GM18499 (cell line): ENCODE measurements at regions not wholly inside any gene's neighbourhood (a gene's known extent, or its start where the extent isn't known, plus 50 kb on each side); places are given as distances from the start of the nearest gene placed in this dataset.
A peak's percentile ranks its signal among the peaks of the same experiment; 100 is the strongest.

Experiments used
- ATAC-seq: cut with Tn5 transposase; IDR thresholded peaks from one replicate; pipeline ENCODE4 v1.9.1; 2021; ENCODE audit warnings: moderate number of reproducible peaks; ENCODE audit not compliant: insufficient read depth, unreplicated experiment

DNA sequence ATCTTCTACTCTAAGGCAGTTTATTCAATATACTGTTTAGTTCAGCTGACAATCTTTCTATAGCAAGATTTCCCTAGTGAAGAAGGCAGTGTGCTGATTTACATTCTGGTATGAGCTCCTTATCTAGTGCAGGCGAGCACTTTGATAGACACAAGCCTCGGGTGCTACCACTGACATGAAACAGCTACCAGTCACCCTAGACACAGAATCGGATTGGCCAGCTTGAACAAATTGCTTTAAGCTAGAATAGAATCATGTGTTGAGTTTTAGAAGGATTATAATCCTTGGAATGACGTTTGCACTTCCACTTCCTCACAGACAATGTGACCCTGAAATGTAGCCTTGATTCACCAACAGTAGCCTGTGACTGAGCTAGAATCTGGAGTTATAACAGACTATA lies 394.0 kb downstream of the EPHA4 start:
- no peak for ATAC-seq

DNA sequence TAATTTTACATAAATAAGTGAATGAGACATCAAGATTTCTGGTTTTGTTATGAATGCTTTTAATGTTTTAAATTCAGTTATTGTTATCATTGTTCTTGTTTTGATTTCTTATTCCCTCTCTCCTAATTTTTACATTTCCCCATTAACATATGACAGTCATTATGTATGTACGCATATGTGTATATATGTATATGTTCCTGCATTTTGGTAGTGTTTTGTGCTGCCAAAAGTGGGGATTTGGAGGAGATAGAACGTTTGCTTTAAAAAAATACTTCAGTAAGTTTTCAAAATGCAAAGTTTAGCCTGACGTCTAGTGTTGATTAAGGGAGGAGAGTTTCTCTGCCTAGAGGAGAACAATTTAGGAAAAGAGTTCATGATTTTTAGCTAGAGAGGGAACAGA lies 385.2 kb downstream of the EPHA4 start:
- no peak for ATAC-seq

DNA sequence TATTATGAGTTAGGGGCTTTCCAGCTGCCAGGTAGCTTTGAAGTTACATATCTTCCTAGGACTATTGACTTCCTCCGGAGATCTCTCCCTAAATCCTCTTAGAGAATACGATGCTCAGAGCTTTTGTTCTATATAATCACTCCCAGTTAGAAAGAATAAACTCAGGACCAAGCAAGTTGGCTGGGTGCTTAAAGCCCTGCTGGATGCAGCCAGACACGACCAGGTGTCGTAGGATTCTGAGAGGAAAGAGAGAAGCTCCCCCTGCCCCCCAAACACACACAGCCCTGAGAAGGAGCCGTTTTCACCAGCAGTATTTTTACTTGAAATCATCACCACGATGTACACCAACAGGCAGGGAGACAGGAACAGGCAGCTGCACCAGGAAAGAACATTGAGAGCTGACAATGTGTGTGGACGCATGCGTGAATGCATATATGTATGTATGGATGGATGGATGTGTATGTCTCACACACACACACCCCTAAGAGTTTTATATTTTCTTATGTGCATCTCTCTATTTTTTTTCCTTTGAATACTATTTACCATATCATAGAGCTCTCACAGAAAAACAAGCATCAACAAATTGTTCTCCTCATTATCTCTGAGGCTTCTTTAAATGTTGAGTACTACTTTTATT lies 382.6 kb downstream of the EPHA4 start:
- no peak for ATAC-seq

DNA sequence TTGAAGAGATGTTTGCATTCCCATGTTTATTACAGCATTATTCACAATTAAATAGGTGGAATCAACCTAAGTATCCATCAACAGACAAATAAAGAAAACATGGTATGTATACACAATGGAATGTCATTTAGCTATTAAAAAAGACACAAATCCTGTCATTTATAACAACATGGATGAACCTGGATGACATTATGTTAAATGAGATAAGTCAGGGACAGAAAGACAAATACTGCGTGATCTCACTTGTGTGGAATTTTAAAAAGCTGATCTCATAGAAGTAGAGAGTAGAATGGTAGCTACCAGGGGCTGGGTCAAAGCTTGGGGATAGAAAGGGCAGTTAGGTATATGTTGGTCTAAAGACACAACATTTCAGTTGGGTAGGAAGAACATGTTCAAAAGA lies 376.3 kb downstream of the EPHA4 start:
- ATAC-seq, result no peak

DNA sequence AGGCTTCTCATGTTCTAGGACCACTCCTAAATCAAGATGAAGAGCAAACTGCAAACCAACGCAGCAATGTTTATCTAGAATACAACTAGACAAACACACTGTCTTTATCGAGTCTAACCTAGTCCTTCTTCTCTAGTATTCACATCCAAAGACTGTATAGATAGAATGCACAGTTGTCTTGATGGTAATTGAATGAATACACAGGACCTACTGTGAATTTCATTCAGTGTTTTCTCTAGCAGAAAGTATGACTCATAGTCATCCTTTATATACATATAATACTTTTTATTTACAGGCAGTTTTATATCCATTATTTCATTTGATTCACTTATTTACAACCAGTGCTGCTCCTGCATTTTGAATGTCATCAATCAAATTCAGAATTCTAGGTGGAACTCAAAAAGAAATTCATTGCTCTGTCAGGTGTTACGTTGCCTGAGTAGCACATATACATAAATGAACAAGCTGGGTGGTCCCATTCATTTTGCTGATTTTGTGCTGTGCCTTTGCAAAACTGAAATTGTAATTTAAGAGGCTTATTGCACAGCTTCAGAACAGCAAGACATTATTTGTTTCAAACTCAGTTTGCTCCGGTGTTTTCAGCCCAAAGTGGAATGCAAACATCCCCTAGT lies 374.8 kb downstream of the EPHA4 start:
- ATAC-seq, result no peak

DNA sequence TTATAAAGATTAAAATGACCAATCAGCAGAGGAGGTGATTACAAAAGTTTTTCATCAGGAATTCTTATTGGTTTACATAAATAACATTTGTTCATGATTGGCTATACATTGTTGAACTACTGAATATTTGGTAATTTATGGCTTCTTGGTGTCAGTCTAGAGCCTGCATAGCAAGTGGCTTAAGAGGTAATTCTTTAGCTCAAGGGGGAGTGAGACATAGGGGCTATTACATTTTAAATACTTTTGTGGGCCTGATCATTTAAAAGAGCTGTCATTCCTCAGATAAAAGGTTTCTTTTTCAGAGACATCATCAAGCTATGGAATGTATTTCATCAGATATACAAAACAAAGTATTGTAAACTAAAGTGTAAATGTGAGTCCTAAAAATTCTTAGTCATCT lies 373.8 kb downstream of the EPHA4 start:
- no peak for ATAC-seq

DNA sequence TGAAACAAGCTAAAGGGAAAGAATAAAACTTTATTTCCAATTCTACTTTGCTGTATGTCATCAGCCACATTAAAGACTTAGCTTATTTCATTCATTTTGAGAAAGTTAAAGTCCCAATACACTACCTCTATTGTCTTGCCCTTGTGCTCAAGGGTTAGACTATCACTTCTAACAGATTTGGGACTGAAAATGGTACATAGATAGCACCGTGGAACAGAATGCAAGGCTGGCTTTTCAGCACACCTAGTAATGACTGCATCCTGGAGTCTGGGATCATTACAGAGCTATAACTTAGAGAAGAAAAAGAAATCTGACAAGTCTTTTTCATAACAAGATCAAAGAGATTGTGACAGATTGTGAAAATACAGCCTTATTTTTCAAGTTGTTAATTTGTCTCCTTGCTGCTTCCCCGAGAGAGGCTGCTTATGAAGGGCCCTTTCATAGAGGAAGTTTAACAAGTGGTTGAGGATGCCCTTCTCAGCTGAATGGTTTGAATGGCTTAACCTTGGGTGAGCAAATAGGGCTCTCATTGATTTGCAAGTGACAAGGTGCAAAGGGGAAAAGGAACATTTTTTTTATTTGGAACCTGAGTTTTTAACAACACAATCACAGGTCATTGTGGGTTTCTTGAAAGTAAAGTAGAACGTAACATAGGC lies 371.8 kb downstream of the EPHA4 start:
- no peak for ATAC-seq

DNA sequence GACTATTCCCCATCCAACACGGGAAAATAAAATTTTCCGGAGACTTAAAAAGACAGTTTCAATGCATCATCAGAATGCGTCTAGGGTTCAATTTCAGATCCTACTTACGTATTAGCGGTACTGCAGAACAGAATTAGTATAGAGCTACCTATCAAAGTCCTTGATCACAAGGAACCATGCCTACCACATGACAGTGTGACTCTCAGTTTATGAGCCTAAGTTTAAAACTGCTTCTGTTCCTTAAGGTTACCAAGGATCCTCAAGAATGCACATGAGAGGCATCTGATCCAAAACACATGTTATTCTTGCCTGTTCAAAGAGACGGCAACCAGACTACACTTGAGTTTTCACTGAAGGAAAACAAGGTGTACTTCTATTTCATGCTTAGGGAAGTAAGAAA lies 369.7 kb downstream of the EPHA4 start:
- ATAC-seq, result no peak

DNA sequence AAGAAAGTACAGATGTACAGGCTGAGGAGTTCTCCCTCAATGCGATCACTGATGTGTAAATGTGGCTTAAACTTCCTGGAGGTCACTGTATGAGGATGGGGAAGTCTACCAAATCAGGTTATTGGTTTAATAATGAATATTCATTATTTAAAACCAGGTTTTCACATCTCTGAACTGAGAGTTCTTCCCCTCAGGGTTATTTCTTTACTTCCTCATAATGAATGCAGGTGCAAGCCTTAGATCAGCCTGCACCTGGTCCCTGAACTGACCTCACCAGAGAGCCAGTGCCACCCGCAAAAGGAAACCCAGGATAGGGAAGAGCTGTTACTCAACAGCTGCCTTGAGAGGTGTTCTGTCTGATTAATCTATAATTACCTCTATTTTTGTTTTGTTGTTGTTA lies 369.0 kb downstream of the EPHA4 start:
- ATAC-seq, result peak; percentile 83

DNA sequence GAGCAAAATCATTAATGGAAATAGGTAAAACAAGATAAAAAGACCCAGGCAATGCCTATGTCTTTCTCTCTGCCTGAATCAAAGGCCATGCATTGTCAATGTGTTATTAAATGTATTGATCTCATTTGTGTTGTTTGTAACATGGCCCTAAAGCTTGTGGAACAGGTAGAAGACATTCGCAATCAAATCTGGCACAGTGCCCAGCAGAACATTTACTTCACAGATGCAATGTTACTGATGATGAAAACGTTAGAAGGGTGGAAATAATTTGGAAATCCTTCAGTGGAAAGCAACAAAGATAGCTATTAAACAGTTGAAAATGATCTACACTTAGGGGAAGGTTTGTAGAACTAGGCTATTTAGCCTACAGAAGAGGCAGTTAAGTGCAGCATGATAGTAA lies 368.2 kb downstream of the EPHA4 start:
- ATAC-seq, result no peak

DNA sequence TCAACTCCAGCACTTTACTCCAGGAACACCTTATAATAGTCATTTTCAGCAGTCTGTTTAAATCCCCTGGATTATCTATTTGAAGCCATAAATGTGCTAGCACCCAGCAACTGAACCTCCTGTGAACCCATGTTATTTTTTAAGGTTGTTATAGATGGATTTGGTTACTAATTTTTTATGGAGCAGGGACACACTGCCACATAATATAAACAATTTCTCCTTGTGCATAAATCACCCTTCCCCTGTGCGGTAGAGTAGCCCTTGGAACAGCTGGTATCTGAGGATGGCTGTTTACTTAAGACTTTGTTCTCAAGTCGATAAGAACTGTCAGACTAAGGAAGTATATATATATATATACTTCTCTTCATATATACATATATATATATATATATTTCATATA lies 367.4 kb downstream of the EPHA4 start:
- no peak for ATAC-seq

DNA sequence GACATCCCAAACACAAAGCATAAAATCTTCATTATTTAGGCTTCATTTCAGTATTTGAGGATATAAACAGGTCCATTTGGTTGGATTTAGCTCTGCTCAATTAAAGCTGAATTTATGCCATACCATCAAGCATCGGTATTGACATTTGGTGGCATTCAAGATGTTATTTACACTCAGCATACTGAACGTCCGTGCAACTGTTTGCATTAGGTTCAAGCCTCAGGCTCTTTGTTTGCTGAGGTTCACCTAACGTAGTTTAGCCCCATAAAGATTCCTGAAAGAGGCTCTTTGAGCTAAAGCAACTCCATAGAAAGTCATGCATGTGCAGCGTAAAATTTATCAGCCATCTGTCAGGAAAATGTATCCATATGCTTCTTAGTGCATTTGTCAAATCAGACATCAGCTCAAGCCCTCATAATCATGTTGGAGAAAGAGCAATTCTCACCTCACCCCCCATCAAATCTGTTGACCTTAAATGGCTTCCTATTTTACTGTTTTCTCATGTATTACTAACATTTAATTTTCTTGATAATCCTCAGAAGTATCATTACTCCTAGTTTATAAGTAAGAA lies 366.9 kb downstream of the EPHA4 start:
- no peak for ATAC-seq

DNA sequence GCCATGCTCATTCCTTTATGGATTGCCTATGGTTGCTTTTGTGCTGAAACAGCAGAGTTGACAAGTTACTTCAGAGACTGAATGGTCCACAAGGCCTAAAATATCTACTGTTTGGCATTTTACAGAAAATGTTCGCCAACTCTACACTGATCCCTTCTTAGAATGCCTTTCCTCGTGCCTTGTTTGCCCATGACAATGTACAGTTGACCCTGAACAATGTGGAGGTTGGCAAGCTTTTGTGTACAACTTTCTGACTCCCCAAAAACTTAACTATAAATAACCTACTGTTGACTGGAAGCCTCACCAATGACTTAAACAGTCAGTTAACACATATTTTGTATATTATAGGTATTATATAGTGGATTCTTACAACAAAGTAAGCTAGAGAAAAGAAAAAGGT lies 361.4 kb downstream of the EPHA4 start:
- ATAC-seq, result no peak

DNA sequence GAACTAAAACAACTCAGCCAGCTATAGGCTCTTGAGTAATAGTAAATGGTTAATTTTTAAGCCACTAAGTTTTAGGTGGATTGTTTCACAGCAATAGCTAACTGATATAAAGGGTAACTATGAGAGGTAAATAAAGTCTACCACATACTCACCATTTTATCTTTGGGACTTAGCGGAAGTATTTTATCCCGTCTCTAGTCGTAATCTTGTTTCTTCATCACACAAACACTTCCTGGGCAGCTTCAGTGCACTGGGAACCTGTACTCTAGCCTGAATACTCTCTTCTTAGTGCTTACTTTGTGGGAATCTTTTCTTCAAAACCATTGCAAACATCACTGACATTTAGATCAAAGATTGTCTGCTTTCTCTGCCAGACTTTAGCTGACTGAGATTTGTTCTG lies 360.5 kb downstream of the EPHA4 start:
- ATAC-seq, result no peak

DNA sequence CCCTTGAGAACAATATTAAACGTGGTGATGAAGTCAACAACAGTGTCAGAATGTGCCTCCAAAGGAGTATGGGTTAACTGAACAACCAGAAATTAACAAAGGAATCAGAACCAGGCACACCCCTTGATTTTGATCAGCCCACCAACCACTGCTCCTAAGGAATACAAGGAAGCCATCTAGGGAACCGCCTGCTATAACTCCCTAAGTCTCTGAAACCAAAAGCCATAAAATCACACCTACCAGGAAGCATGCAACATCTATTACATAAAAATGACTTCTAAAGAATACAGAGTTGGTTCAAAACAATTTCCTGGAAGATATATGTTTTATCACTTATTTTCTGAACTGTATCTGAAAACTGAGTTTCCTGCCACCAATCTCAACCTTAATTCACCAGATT lies 360.0 kb downstream of the EPHA4 start:
- ATAC-seq, result no peak

DNA sequence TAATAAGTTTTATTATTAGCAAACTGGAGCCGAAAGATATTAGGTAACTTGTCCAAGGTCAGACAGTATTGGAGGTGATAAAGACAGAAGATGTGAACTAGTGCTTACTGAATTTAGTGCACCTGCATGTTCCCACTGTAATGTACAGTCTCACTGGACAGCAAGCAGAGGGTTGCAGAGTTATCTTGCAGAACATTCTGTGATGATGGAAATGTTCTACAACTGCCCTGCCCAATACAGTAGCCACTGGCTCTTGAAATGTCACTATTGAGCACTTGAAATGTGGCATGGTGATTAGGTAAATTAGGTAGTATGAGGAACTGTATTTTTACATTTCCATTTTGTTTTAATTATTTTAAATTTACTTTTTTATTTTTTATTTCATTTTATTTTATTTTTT lies 356.6 kb downstream of the EPHA4 start:
- no peak for ATAC-seq

DNA sequence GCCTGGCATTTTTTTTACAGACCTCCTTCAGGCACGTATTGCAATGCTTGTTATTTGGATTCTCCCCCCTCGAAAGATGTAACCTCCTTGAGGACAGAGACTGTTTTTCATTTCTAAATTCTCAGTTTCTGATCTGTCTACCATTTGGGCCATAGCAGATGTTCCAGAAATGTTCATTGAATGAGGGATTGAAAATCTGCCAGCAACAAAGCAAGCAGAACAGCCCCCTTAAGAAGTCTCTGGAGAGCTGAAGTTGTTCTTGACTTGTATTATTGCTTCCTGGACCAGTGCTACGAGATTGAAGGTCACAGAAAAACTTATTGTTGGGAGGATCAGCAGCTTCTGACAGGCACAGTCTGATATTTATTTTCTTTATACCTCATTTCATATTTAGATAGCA lies 355.5 kb downstream of the EPHA4 start:
- no peak for ATAC-seq

DNA sequence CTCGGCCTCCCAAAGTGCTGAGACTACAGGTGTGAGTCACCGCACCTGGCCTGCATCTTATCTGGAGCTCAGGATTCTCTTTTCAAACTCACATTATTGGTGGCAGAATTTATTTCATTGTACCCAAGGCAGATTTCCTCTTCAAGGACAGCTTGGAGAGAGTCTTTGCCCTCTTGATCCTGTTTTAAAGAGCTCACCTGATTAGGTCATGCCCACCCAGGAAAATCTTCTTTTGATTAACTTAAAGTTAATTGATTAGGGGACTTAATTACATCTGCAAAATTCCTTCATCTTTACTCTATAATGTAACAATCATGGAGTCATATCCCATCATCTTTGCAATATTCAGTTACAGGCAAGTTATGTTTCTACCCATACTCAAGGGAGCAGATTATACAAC lies 346.4 kb downstream of the EPHA4 start:
- no peak for ATAC-seq

DNA sequence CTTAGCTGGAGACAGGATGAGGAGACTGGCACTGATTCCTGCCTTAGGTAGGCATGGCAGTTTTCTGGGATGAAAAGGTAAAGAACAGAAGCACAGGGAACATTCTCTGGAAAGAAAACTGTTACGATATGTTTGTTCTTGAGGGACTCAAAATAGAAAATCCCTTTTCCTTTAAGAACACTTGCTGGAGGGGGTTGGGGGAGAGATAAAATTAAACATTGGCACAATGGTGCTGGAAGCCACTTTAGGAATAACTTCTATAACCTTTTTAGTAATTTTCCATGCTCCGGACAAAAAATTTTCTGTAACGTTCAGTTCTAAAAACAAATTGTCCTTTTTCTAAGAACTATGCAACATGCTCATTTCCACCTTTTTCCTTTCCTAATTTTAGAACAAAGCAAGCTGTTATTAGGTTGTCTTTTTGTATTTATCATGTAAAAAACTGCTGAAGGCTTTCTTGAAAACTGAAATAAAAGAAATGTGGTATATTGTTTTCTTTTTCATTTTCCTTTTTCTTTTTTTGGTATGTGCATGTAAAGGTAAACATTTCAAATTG lies 343.8 kb downstream of the EPHA4 start:
- ATAC-seq, result no peak

DNA sequence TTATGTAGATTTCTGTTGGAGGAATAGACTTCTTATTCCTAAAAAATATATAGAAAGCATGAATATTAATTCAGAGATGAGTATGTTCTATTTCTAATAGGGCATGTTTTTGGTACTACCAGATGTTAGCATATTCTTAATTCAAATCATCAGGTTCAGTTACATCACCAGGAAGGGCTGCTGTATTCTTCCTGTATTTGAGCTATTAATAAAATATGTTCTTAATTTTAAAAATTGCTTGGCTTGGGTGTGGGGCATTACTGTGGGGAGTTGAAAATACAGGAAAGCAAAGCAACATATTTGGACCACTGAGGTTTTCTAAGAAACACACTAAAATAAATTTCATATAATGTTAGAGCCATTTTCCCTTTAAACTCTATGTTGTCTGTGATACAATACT lies 343.0 kb downstream of the EPHA4 start:
- no peak for ATAC-seq

DNA sequence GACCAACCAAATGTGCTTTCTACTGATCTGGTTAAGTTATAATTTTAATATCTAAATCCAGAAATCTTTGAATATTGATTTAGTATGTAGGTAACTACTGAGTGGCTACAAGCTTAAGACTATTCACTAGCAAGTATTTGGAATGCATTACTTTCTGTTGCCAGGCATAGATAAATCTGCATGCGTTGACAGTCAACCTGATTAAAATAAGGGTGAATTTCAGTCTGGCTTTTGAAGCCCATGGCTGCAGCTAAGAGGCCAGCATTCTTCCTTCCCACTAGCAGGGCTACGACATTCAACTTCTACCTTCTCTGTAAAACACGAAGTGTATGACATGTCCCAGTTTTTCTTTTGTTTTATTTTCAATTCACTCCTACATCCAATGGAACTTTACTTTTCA lies 340.6 kb downstream of the EPHA4 start:
- no peak for ATAC-seq
